CD4-positive, alpha-beta T cell (primary cell): ENCODE measurements at regions not wholly inside any gene's neighbourhood (a gene's known extent, or its start where the extent isn't known, plus 50 kb on each side); places are given as distances from the start of the nearest gene placed in this dataset.

Source experiments
- ATAC-seq: fragments of 200-7000 bp; cut with Tn5 transposase; one replicate; pipeline ENCODE4 v1.10.0; 2022; ENCODE audit warnings: mild to moderate bottlenecking; ENCODE audit not compliant: poor library complexity
- CTCF ChIA-PET: fragments of 350-600 bp; sonication (Branson Sonifier 250); formaldehyde crosslinking; loops from one replicate; lab custom pipeline; 2021; ENCODE audit warnings: antibody characterized with exemption, inconsistent platforms; lab: Charles Lee
- POLR2A ChIA-PET: fragments of 350-600 bp; sonication (Branson Sonifier 250); formaldehyde crosslinking; loops from one replicate; lab custom pipeline; 2021; ENCODE audit warnings: antibody characterized with exemption, inconsistent platforms; lab: Charles Lee
- DNase-seq, 14 experiments: peaks; one replicate each; pipeline ENCODE4 v3.0.0-alpha.2; 2013 to 2020; ENCODE audit warnings: mixed read lengths in 2 of 14
- H3K27ac ChIP-seq, 2 donors: one replicate each; pipeline versions ENCODE4 v1.5.1 to v1.7.0; 2013; ENCODE audit warnings: low read length in 2 of 2, low read depth in 1 of 2, mild to moderate bottlenecking in 1 of 2
- H3K27me3 ChIP-seq, 2 experiments: 1 replicate in 1 of 2; 2 replicates in 1 of 2; pipeline versions ENCODE4 v1.6.1 to v1.7.0; 2013; ENCODE audit warnings: low read length in 2 of 2, control low read depth in 1 of 2, mild to moderate bottlenecking in 1 of 2, moderate library complexity in 1 of 2; ENCODE audit not compliant: insufficient read depth in 2 of 2, control insufficient read depth in 1 of 2
- H3K36me3 ChIP-seq: one replicate; pipeline ENCODE4 v1.6.1; 2013; ENCODE audit warnings: low read length, control low read depth; ENCODE audit not compliant: insufficient read depth
- H3K4me1 ChIP-seq: one replicate; pipeline ENCODE4 v1.6.1; 2013; ENCODE audit warnings: low read length, control low read depth; ENCODE audit not compliant: insufficient read depth
- H3K4me3 ChIP-seq: one replicate; pipeline ENCODE4 v1.5.1; 2013; ENCODE audit warnings: mild to moderate bottlenecking, low read length, moderate library complexity
- H3K9me3 ChIP-seq, 2 experiments: 1 replicate in 1 of 2; 2 replicates in 1 of 2; pipeline versions ENCODE4 v1.6.1 to v1.7.0; 2013; ENCODE audit warnings: low read length in 2 of 2, mild to moderate bottlenecking in 2 of 2, control low read depth in 1 of 2, moderate library complexity in 1 of 2; ENCODE audit not compliant: control insufficient read depth in 1 of 2, insufficient read depth in 1 of 2
- H3K27ac Mint-ChIP-seq: one replicate; pipeline ENCODE4 v1.8.0; 2020; ENCODE audit warnings: mixed read lengths
- H3K27me3 Mint-ChIP-seq: one replicate; pipeline ENCODE4 v1.8.0; 2021; ENCODE audit warnings: mixed read lengths
- H3K36me3 Mint-ChIP-seq: one replicate; pipeline ENCODE4 v1.8.0; 2021; ENCODE audit warnings: low read depth, mixed read lengths
- H3K4me1 Mint-ChIP-seq: one replicate; pipeline ENCODE4 v1.8.0; 2021; ENCODE audit warnings: low read depth, mixed read lengths
- H3K4me3 Mint-ChIP-seq: one replicate; pipeline ENCODE4 v1.8.0; 2020; ENCODE audit warnings: mild to moderate bottlenecking, mixed read lengths
- H3K9me3 Mint-ChIP-seq: one replicate; pipeline ENCODE4 v1.8.0; 2020; ENCODE audit warnings: mixed read lengths
- intact Hi-C, 2 experiments: fragments of 100-400 bp; cut with DNase I in 1 of 2; cut with micrococcal nuclease in 1 of 2; formaldehyde crosslinking; loops; one replicate each; pipeline versions ENCODE4 v1.15.1 to v1.9.0; 2023 to 2025; cut with DNase I, micrococcal nuclease
- TF ChIP-seq, protein P1 (sequence below): fragments of 200-600 bp; IDR thresholded peaks from one replicate; pipeline ENCODE4 v1.8.0; 2022; ENCODE audit warnings: antibody characterized with exemption, mild to moderate bottlenecking

DNA sequence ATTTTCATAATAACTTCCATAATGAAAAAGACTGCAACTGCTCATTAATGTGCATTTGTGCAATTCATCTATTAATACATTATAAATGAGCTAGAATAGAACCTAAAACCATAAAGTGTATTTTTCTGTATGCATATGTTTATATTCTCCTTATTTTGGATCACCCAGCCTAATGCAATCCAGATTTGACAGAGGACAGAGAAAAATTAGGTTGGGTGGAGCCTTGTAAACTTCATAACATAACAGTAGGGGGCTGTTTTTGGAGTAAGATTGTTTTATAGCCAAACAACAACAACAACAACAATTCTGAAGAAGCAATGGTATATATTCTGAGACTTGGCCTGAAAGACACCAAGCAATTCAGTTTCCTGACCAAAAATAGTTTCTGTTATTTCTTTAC is 615.3 kb upstream of the SLIT2 start:
- H3K27me3 Mint-ChIP-seq: no peaks in the 10 kb centered on the region
- Histone ChIP-seq H3K27ac (no peak overlapping the region), H3K9me3 (peaks cover 0 to 4% of the 10 kb centered on the region in 2 experiments), H3K27me3 (no peaks in the 10 kb centered on the region), H3K4me3 (no peak overlapping the region), H3K4me1 (no peaks in the 10 kb centered on the region), H3K36me3 (no peaks in the 10 kb centered on the region)
- no peak for DNase-seq
- peaks cover 10% of the 10 kb centered on the region for H3K9me3 Mint-ChIP-seq
- no peak for ATAC-seq
- ChIA-PET CTCF (no interaction called here), POLR2A (no interaction called here)
- no peak overlapping the region for H3K4me3 Mint-ChIP-seq
- H3K27ac Mint-ChIP-seq: no peak overlapping the region
- intact Hi-C loops: no loop called here
- TF ChIP-seq, protein P1, sequence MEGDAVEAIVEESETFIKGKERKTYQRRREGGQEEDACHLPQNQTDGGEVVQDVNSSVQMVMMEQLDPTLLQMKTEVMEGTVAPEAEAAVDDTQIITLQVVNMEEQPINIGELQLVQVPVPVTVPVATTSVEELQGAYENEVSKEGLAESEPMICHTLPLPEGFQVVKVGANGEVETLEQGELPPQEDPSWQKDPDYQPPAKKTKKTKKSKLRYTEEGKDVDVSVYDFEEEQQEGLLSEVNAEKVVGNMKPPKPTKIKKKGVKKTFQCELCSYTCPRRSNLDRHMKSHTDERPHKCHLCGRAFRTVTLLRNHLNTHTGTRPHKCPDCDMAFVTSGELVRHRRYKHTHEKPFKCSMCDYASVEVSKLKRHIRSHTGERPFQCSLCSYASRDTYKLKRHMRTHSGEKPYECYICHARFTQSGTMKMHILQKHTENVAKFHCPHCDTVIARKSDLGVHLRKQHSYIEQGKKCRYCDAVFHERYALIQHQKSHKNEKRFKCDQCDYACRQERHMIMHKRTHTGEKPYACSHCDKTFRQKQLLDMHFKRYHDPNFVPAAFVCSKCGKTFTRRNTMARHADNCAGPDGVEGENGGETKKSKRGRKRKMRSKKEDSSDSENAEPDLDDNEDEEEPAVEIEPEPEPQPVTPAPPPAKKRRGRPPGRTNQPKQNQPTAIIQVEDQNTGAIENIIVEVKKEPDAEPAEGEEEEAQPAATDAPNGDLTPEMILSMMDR: no peak
- no peaks in the 10 kb centered on the region for H3K36me3 Mint-ChIP-seq
- H3K4me1 Mint-ChIP-seq: no peaks in the 10 kb centered on the region

DNA sequence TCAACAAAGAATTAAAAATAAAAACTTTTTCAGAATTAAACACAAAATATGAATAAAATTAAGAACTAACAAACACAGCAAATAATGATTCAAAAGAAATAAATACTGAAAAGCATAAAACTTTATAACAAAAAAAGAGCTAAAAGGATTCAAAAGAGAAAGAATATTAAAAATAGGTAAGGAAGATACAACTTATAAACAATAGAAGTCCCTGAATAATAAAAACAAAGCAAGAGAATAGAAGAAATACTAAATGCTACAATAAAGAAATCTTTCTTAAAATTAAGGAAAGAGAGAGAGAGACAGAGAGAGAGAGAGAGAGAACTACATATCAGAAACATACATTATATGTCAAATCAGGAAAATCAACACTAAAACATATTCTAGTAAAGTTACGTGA is 619.9 kb upstream of the SLIT2 start:
- H3K9me3 Mint-ChIP-seq: peaks cover 13% of the 10 kb centered on the region
- DNase-seq: no peak
- no peaks in the 10 kb centered on the region for H3K27me3 Mint-ChIP-seq

DNA sequence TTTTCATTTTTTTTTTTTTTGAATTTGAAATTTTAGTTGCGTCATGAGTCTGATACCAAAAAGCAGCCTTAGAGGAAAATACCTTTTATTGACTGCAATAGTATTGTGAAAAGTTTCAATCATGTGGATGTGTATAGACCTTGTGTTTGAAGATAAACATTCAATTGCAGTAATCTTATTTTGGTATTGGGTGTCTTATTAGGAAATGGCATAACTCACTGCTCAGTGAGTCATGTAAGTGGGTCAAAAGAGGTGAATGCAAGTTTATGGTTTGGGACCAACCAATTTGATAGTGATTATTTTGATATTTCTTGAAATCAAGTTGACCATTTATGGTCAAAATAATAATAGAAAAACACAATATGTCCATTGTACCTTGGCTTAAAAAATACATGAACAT is 627.8 kb upstream of the SLIT2 start:
- Mint-ChIP-seq H3K4me1 (no peaks in the 10 kb centered on the region), H3K27ac (no peak overlapping the region), H3K9me3 (peaks cover 19% of the 10 kb centered on the region), H3K36me3 (no peaks in the 10 kb centered on the region), H3K4me3 (no peak overlapping the region), H3K27me3 (no peaks in the 10 kb centered on the region)
- intact Hi-C loops: no loop called here
- no peak overlapping the region for H3K27ac ChIP-seq
- no peak for ATAC-seq
- TF ChIP-seq, protein P1: no peak
- ChIA-PET CTCF (no interaction called here), POLR2A (no interaction called here)
- no peaks in the 10 kb centered on the region for H3K4me1 ChIP-seq
- no peak for DNase-seq
- no peak overlapping the region for H3K4me3 ChIP-seq
- H3K27me3 ChIP-seq: no peaks in the 10 kb centered on the region
- no peaks in the 10 kb centered on the region for H3K36me3 ChIP-seq
- H3K9me3 ChIP-seq: peaks cover 0 to 3% of the 10 kb centered on the region in 2 experiments

More for the DNA sequence above, 619.9 kb upstream of the SLIT2 start:
- TF ChIP-seq, protein P1: no peak
- Mint-ChIP-seq H3K4me3 (no peak overlapping the region), H3K27ac (no peak overlapping the region), H3K4me1 (no peaks in the 10 kb centered on the region), H3K36me3 (no peaks in the 10 kb centered on the region)
- ChIA-PET POLR2A (no interaction called here), CTCF (no interaction called here)
- Histone ChIP-seq H3K36me3 (no peaks in the 10 kb centered on the region), H3K9me3 (no peaks in the 10 kb centered on the region), H3K27me3 (no peaks in the 10 kb centered on the region), H3K4me3 (no peak overlapping the region), H3K4me1 (no peaks in the 10 kb centered on the region), H3K27ac (no peak overlapping the region)
- no peak for ATAC-seq
- intact Hi-C loops: no loop called here
